NCI-H2107 treated with DMSO at 0.1 percent for 48 hours (cell line): ENCODE measurements at regions not wholly inside any gene's neighbourhood (a gene's known extent, or its start where the extent isn't known, plus 50 kb on each side); places are given as distances from the start of the nearest gene placed in this dataset.

ENCODE experiments used
- DNase-seq: peaks from one replicate; lab custom pipeline; 2025; ENCODE audit not compliant: unreplicated experiment; lab: John Stamatoyannopoulos, UW

GRCh38 chr15:29334544-29334943, 64.9 kb upstream of the NSMCE3 start:
- no peak for DNase-seq

GRCh38 chr15:29333261-29333660, 63.6 kb upstream of the NSMCE3 start:
- no peak for DNase-seq

GRCh38 chr15:29331669-29332068, 62.0 kb upstream of the NSMCE3 start:
- DNase-seq = no peak

- DNase-seq = no peak
These were observed 61.4 kb upstream of the NSMCE3 start for GRCh38 chr15:29331071-29331470.

GRCh38 chr15:29324746-29325145, 55.1 kb upstream of the NSMCE3 start:
- no peak for DNase-seq

GRCh38 chr15:29323557-29323956, 53.9 kb upstream of the NSMCE3 start:
- DNase-seq = no peak

GRCh38 chr15:29322415-29322814, 52.8 kb upstream of the NSMCE3 start:
- peak; percentile 53 for DNase-seq

- DNase-seq = no peak
These were observed 50.8 kb upstream of the NSMCE3 start for GRCh38 chr15:29320420-29320819.

GRCh38 chr15:29319823-29320222, 50.2 kb upstream of the NSMCE3 start:
- DNase-seq = no peak
